ENCODE measurements at regions not wholly inside any gene's neighbourhood (a gene's known extent, or its start where the extent isn't known, plus 50 kb on each side); places are given as distances from the start of the nearest gene placed in this dataset.

DNA sequence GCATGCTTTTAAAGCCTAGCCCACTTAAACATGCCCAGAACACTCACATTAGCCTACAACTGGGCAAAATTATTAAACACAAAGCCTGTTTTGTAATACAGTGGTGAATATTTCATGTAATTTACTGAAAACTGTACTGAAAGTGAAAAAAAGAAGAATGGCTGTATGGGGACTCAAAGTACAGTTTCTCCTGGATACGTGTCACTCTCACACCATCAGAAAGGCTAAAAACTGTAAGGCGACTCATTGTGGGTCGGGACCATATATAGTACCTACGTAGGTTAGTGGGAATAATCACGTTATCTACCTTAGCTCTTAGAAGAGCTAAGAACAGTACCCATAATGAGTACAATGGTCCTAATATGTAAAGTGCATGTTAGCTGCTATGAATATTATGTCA, 80.2 kb upstream of the SPATA12 start:
- TF ChIP-seq TAF1 (IDR thresholded peaks at IDR 0.05; ENCODE audit: borderline replicate concordance, low read depth, low read length) (no peak), POLR2A (IDR thresholded peaks at IDR 0.05; ENCODE audit: low read depth, low read length) (no peak), POLR2AphosphoS5 (IDR thresholded peaks at IDR 0.05; ENCODE audit: low read depth, low read length) (no peak)
